Gastrocnemius medialis (tissue), 4 donors: ENCODE measurements at regions not wholly inside any gene's neighbourhood (a gene's known extent, or its start where the extent isn't known, plus 50 kb on each side); places are given as distances from the start of the nearest gene placed in this dataset.

Source experiments
- ATAC-seq, 2 donors: fragments of 150-250 bp; one replicate each; pipeline ENCODE4 v1.9.1; 2016
- DNase-seq, 2 donors: peaks; one replicate each; pipeline ENCODE4 v3.0.0-alpha.2; 2019
- H3K27ac ChIP-seq, 4 donors: fragments of 200-600 bp; sonication (generic); 1 replicate in 1 of 4; 2 replicates in 3 of 4; pipeline ENCODE4 v1.5.1; 2016 to 2018; ENCODE audit warnings: mild to moderate bottlenecking in 2 of 4, moderate library complexity in 1 of 4
- H3K27me3 ChIP-seq, 3 donors: fragments of 200-600 bp; sonication (generic) in 2 of 3; 1 replicate in 1 of 3; 2 replicates in 2 of 3; pipeline versions ENCODE4 v1.5.1 to v1.6.0; 2016 to 2019; ENCODE audit warnings: mild to moderate bottlenecking in 1 of 3, moderate library complexity in 1 of 3
- H3K36me3 ChIP-seq, 2 donors: fragments of 200-600 bp; sonication (generic) in 1 of 2; one replicate each; pipeline ENCODE4 v1.5.1; 2017 to 2018
- H3K4me1 ChIP-seq, 2 donors: fragments of 200-600 bp; sonication (generic) in 1 of 2; one replicate each; pipeline ENCODE4 v1.5.1; 2016 to 2017; ENCODE audit warnings: mild to moderate bottlenecking in 2 of 2
- H3K4me3 ChIP-seq, 4 donors: fragments of 200-600 bp; sonication (generic) in 3 of 4; 1 replicate in 1 of 4; 2 replicates in 3 of 4; pipeline ENCODE4 v1.5.1; 2016 to 2019; ENCODE audit warnings: mild to moderate bottlenecking in 2 of 4
- H3K9me3 ChIP-seq, 3 donors: fragments of 200-600 bp; sonication (generic) in 2 of 3; 1 replicate in 1 of 3; 2 replicates in 2 of 3; pipeline ENCODE4 v1.5.1; 2016 to 2019
- CTCF ChIP-seq, 5 experiments: fragments of 450-650 bp in 3 of 5; fragments of 200-600 bp in 2 of 5; sonication (generic) in 2 of 5; IDR thresholded peaks in 4 of 5; conservative IDR thresholded peaks in 1 of 5; 1 replicate in 4 of 5; 2 replicates in 1 of 5; pipeline ENCODE4 v1.5.1; 2016 to 2019; ENCODE audit warnings: antibody characterized with exemption in 5 of 5, mild to moderate bottlenecking in 3 of 5, moderate library complexity in 3 of 5
- POLR2A ChIP-seq, 2 donors: fragments of 450-650 bp; IDR thresholded peaks; one replicate each; pipeline ENCODE4 v1.6.1; 2017; ENCODE audit warnings: antibody characterized with exemption in 2 of 2, mild to moderate bottlenecking in 2 of 2, moderate library complexity in 2 of 2
- in situ Hi-C, 4 donors: fragments of 200-750 bp; cut with MboI; loops; one replicate each; pipeline versions ENCODE4 v1.15.0 to v1.8.0; 2017; ENCODE audit warnings: low sequenced_read_pairs in 4 of 4
- intact Hi-C: fragments of 100-400 bp; cut with DNase I; formaldehyde crosslinking; loops from one replicate; pipeline ENCODE4 v1.15.1; 2023; ENCODE audit warnings: low total_unique reads

- in situ Hi-C loops = no loop called here
- Histone ChIP-seq H3K4me3 (no peak overlapping the region), H3K36me3 (no peaks in the 10 kb centered on the region), H3K9me3 (no peaks in the 10 kb centered on the region), H3K27ac (no peak overlapping the region), H3K27me3 (no peaks in the 10 kb centered on the region), H3K4me1 (peaks cover 11 to 14% of the 10 kb centered on the region in 2 donors)
- intact Hi-C loops = loop anchor here (5.0 to 10.0 kb wide), 2 partner anchors 41 to 68 kb away; no protein-coding TSS in a partner anchor
- DNase-seq (no peak), ATAC-seq (no peak)
- TF ChIP-seq CTCF (IDR thresholded peaks at IDR 0.05 in 4 of 5, conservative IDR thresholded peaks at IDR 0.05 in 1 of 5) (no peak), POLR2A (IDR thresholded peaks at IDR 0.05) (no peak)
These were observed 122.2 kb downstream of the QPCT start for GRCh38 chr2:37466533-37467222.

GRCh38 chr2:37468170-37468569, 123.7 kb downstream of the QPCT start:
- intact Hi-C loops (loop anchor here (2.0 to 10.0 kb wide), 3 partner anchors 39 to 121 kb away; no protein-coding TSS in a partner anchor), in situ Hi-C loops (no loop called here)
- no peaks in the 10 kb centered on the region for H3K9me3 ChIP-seq
- no peak for TF ChIP-seq POLR2A (IDR thresholded peaks at IDR 0.05)
- no peak for TF ChIP-seq CTCF (IDR thresholded peaks at IDR 0.05 in 4 of 5, conservative IDR thresholded peaks at IDR 0.05 in 1 of 5)
- peak; percentile 99 to 100 for ATAC-seq
- no peaks in the 10 kb centered on the region for H3K36me3 ChIP-seq
- no peak overlapping the region for H3K4me3 ChIP-seq
- no peaks in the 10 kb centered on the region for H3K27me3 ChIP-seq
- peaks cover 11 to 14% of the 10 kb centered on the region in 2 donors for H3K4me1 ChIP-seq
- H3K27ac ChIP-seq = peak overlapping the region; percentile 50 to 78 (median 58)
- DNase-seq = peak; percentile 81 to 82

GRCh38 chr2:37469126-37469525, 124.7 kb downstream of the QPCT start:
- no peak overlapping the region for H3K27ac ChIP-seq
- H3K27me3 ChIP-seq = no peaks in the 10 kb centered on the region
- no peaks in the 10 kb centered on the region for H3K9me3 ChIP-seq
- in situ Hi-C loops (no loop called here), intact Hi-C loops (loop anchor here (2.0 to 10.0 kb wide), 3 partner anchors 38 to 120 kb away; no protein-coding TSS in a partner anchor)
- no peaks in the 10 kb centered on the region for H3K36me3 ChIP-seq
- TF ChIP-seq POLR2A (IDR thresholded peaks at IDR 0.05) (no peak), CTCF (IDR thresholded peaks at IDR 0.05 in 4 of 5, conservative IDR thresholded peaks at IDR 0.05 in 1 of 5) (no peak)
- H3K4me1 ChIP-seq = peaks cover 11 to 14% of the 10 kb centered on the region in 2 donors
- no peak overlapping the region for H3K4me3 ChIP-seq
- no peak for DNase-seq
- no peak for ATAC-seq

GRCh38 chr2:37471104-37471503, 126.7 kb downstream of the QPCT start:
- intact Hi-C loops = no loop called here

More at GRCh38 chr2:37471104-37471503, 126.7 kb downstream of the QPCT start:
- no peaks in the 10 kb centered on the region for H3K27me3 ChIP-seq
- peaks cover 11 to 14% of the 10 kb centered on the region in 2 donors for H3K4me1 ChIP-seq
- no peak for DNase-seq
- in situ Hi-C loops = no loop called here
- no peaks in the 10 kb centered on the region for H3K36me3 ChIP-seq
- no peaks in the 10 kb centered on the region for H3K9me3 ChIP-seq
- TF ChIP-seq CTCF (IDR thresholded peaks at IDR 0.05 in 4 of 5, conservative IDR thresholded peaks at IDR 0.05 in 1 of 5) (no peak), POLR2A (IDR thresholded peaks at IDR 0.05) (no peak)
- H3K4me3 ChIP-seq = no peak overlapping the region
- H3K27ac ChIP-seq = no peak overlapping the region
- ATAC-seq = no peak
